Endothelial cell (in vitro differentiated cells): ENCODE measurements at regions not wholly inside any gene's neighbourhood (a gene's known extent, or its start where the extent isn't known, plus 50 kb on each side); places are given as distances from the start of the nearest gene placed in this dataset.

Source experiments
- DNase-seq: peaks from one replicate; pipeline ENCODE4 v3.0.0; 2021; ENCODE audit warnings: low spot score
- H3K27ac Mint-ChIP-seq: one replicate; pipeline ENCODE4 v1.8.0; 2021; ENCODE audit warnings: mixed read lengths, inconsistent platforms; ENCODE audit not compliant: unreplicated experiment
- H3K27me3 Mint-ChIP-seq: one replicate; pipeline ENCODE4 v1.8.0; 2021; ENCODE audit warnings: mild to moderate bottlenecking, moderate library complexity, mixed read lengths, inconsistent platforms; ENCODE audit not compliant: unreplicated experiment
- H3K36me3 Mint-ChIP-seq: one replicate; pipeline ENCODE4 v1.8.0; 2021; ENCODE audit warnings: mild to moderate bottlenecking, low read depth, mixed read lengths, inconsistent platforms; ENCODE audit not compliant: unreplicated experiment
- H3K4me1 Mint-ChIP-seq: one replicate; pipeline ENCODE4 v1.8.0; 2021; ENCODE audit warnings: mild to moderate bottlenecking, mixed read lengths, inconsistent platforms; ENCODE audit not compliant: unreplicated experiment
- H3K4me3 Mint-ChIP-seq: one replicate; pipeline ENCODE4 v1.8.0; 2021; ENCODE audit warnings: mild to moderate bottlenecking, mixed read lengths, inconsistent platforms; ENCODE audit not compliant: unreplicated experiment
- H3K9me3 Mint-ChIP-seq: one replicate; pipeline ENCODE4 v1.8.0; 2021; ENCODE audit warnings: mixed read lengths, inconsistent platforms; ENCODE audit not compliant: unreplicated experiment
- TF ChIP-seq, protein P1 (sequence below): fragments of 200-600 bp; sonication (generic); IDR thresholded peaks from one replicate; pipeline ENCODE4 v1.5.0; 2021; ENCODE audit warnings: antibody characterized with exemption; ENCODE audit not compliant: unreplicated experiment

DNA sequence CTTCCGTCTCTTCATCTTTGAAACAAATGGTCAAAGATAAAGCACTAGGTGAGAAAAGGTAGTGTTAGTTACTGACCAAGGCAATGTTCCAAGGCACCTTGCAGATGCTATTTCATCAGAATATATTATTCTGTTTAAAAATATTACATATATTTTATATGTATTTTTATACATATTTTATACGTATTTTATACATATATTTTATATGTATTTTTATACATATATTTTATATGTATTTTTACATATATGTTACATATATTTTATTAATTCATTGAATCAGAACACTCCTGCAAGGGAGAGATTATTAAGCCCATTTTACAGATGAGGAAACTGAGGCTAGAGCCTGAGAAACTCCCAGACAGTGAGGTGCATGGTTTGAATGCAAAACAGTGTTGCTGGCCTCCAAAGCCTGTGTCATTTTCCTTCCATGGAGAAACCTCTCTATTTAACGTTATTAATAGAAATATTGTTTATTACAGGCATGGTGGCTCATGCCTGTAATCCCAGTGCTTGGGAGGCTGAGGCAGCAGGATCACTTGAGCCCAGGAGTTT is 120.6 kb upstream of the CD82 start:
- no peak for DNase-seq
- H3K36me3 Mint-ChIP-seq = no peaks in the 10 kb centered on the region
- H3K4me3 Mint-ChIP-seq = no peak overlapping the region
- no peak overlapping the region for H3K27ac Mint-ChIP-seq
- TF ChIP-seq, protein P1, sequence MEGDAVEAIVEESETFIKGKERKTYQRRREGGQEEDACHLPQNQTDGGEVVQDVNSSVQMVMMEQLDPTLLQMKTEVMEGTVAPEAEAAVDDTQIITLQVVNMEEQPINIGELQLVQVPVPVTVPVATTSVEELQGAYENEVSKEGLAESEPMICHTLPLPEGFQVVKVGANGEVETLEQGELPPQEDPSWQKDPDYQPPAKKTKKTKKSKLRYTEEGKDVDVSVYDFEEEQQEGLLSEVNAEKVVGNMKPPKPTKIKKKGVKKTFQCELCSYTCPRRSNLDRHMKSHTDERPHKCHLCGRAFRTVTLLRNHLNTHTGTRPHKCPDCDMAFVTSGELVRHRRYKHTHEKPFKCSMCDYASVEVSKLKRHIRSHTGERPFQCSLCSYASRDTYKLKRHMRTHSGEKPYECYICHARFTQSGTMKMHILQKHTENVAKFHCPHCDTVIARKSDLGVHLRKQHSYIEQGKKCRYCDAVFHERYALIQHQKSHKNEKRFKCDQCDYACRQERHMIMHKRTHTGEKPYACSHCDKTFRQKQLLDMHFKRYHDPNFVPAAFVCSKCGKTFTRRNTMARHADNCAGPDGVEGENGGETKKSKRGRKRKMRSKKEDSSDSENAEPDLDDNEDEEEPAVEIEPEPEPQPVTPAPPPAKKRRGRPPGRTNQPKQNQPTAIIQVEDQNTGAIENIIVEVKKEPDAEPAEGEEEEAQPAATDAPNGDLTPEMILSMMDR = no peak
- H3K27me3 Mint-ChIP-seq = peaks cover 1% of the 10 kb centered on the region
- H3K9me3 Mint-ChIP-seq = no peaks in the 10 kb centered on the region
- no peaks in the 10 kb centered on the region for H3K4me1 Mint-ChIP-seq

DNA sequence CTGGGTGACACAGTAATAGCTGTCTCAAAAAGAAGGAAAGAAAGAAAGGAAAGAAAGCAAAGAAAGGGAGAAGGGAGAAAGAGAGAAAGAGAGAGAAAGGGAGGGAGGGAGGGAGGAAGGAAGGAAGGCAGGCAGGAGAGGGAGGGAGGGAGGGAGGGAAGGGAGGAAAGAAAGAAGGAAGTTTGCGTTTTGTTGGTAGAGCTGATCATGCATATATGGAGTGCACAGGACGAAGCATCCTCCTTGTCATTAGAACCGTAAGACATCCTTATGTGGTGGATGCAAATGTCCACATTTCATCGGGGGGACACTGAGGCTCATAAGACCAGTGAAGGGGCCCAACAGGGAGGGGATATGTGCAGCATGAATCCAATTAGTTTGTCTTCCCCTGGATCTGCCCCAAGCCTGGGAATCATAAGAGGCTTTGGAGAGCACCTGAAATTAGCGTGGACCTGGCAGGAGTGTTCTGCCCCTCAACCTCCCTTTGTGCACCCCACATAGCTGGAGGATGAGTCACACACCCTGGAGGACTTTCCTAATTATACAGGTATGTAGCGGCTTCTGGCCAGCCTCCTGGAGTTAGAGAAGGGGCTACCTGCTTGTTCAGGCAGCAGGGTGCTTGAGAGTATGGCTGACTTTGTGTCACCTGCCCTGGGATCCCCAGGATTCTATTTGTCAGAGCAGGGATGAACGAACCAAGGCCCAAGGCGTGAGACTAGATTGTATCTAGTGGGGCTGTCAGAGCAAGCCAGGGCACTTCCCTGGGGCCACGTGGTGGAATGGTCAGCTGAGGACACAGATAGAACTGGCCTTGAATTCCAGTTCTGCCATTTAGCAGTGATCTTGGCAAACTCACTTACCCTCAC is 119.7 kb upstream of the CD82 start:
- Mint-ChIP-seq H3K27me3 (peaks cover 1% of the 10 kb centered on the region), H3K4me1 (no peaks in the 10 kb centered on the region), H3K36me3 (no peaks in the 10 kb centered on the region), H3K27ac (no peak overlapping the region), H3K4me3 (no peak overlapping the region), H3K9me3 (no peaks in the 10 kb centered on the region)
- DNase-seq = no peak
- TF ChIP-seq, protein P1 = no peak

DNA sequence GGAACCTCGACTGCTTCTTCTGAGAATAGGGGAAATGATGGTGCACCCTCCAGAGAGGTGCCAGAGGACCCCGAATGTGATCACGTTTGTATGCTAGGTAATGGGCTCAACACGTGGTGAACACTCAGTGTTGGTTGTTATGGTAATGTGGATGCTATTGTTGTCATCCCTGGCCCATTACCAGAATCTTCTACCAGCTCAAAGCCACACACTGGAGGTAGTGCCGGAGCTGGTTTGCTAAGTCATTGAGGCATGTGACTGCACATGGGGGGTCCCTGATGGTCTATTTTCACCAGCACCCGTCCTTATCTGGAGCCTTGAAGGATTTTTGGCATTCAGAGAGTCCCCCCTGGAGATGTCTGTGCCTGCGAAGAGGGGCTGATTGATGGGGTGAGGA is 119.1 kb upstream of the CD82 start:
- Mint-ChIP-seq H3K4me3 (no peak overlapping the region), H3K36me3 (no peaks in the 10 kb centered on the region), H3K4me1 (no peaks in the 10 kb centered on the region), H3K27ac (no peak overlapping the region), H3K9me3 (no peaks in the 10 kb centered on the region), H3K27me3 (peaks cover 1% of the 10 kb centered on the region)
- TF ChIP-seq, protein P1 = no peak
- DNase-seq = no peak

DNA sequence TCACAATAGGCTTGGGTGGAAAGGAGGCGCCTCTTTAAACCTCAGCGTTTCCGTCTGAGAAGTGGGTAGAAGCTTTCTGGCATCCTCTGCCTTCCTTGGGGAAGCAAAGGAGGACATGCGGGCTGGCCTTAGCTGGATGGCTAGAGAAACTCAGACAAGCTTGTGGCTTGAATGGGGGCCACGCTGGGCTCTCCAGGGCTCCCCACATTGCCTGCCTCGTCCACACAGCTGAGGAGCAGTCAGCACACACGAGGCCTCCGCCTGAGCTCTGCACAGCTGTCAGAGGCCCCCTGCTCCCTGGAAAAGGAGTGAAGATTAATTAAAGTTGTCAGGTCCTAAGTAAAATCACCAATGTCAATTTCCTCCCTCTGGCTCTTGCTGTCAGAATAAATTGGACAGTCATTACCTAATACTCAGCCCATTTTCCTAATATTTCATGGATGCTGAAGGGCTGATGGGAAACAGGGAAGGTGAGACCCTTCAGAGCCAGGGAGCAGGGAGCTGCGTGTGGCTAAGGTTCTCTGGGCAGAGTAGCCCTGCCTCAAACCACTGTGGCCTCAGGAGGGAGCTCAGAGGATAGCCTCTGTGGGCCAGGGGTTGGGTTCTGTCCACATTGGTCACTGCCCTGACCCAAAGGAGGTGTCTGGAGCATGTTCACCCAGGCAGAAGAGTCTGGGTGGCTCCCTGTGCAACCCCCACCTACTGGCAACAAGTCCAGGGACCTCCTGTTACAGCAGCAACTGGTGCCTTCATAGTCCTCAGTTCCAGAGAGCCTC is 118.3 kb upstream of the CD82 start:
- Mint-ChIP-seq H3K9me3 (no peaks in the 10 kb centered on the region), H3K27ac (no peak overlapping the region), H3K4me3 (no peak overlapping the region), H3K27me3 (peaks cover 1% of the 10 kb centered on the region), H3K36me3 (no peaks in the 10 kb centered on the region), H3K4me1 (no peaks in the 10 kb centered on the region)
- no peak for DNase-seq
- TF ChIP-seq, protein P1 = no peak
